Upper lobe of right lung (tissue), 1 donor: ENCODE measurements at regions not wholly inside any gene's neighbourhood (a gene's known extent, or its start where the extent isn't known, plus 50 kb on each side); places are given as distances from the start of the nearest gene placed in this dataset.

Source experiments
- ATAC-seq: fragments of 200-7000 bp; cut with Tn5 transposase; one replicate; pipeline ENCODE4 v1.9.1; 2020; ENCODE audit warnings: mild to moderate bottlenecking, moderate library complexity
- DNase-seq: peaks from one replicate; pipeline ENCODE4 v3.0.0-alpha.2; 2020
- H3K27ac ChIP-seq: fragments of 200-600 bp; one replicate; pipeline ENCODE4 v1.8.0; 2022
- H3K27me3 ChIP-seq: fragments of 200-600 bp; one replicate; pipeline ENCODE4 v1.8.0; 2022; ENCODE audit warnings: mild to moderate bottlenecking
- H3K36me3 ChIP-seq: fragments of 200-600 bp; one replicate; pipeline ENCODE4 v1.8.0; 2022
- H3K4me1 ChIP-seq: fragments of 200-600 bp; one replicate; pipeline ENCODE4 v1.8.0; 2022
- H3K4me3 ChIP-seq: fragments of 200-600 bp; one replicate; pipeline ENCODE4 v1.8.0; 2022; ENCODE audit warnings: mild to moderate bottlenecking
- H3K9me3 ChIP-seq: fragments of 200-600 bp; one replicate; pipeline ENCODE4 v1.8.0; 2022
- CTCF ChIP-seq: fragments of 200-600 bp; IDR thresholded peaks from one replicate; pipeline ENCODE4 v1.8.0; 2022; ENCODE audit warnings: antibody characterized with exemption
- intact Hi-C: fragments of 100-400 bp; cut with DNase I; formaldehyde crosslinking; loops from one replicate; pipeline ENCODE4 v1.11.0; 2022
- donor health status: DM: no; HTN: yes; CAD: no; lungs with severe emphysema.

- H3K27me3 ChIP-seq: peaks cover 15% of the 10 kb centered on the region
- H3K36me3 ChIP-seq: no peaks in the 10 kb centered on the region
- no peak overlapping the region for H3K4me3 ChIP-seq
- TF ChIP-seq CTCF: no peak
- H3K9me3 ChIP-seq: no peaks in the 10 kb centered on the region
- H3K4me1 ChIP-seq: no peaks in the 10 kb centered on the region
- H3K27ac ChIP-seq: no peak overlapping the region
- ATAC-seq: no peak
- no peak for DNase-seq
- intact Hi-C loops: no loop called here
Measured at GRCh38 chr16:86313631-86314030, 196.7 kb upstream of the FOXF1 start.

- no peak for DNase-seq
- intact Hi-C loops: no loop called here
- Histone ChIP-seq H3K4me1 (no peaks in the 10 kb centered on the region), H3K36me3 (no peaks in the 10 kb centered on the region), H3K9me3 (no peaks in the 10 kb centered on the region), H3K4me3 (no peak overlapping the region), H3K27ac (no peak overlapping the region), H3K27me3 (peaks cover 15% of the 10 kb centered on the region)
- ATAC-seq: no peak
- no peak for TF ChIP-seq CTCF
Measured at GRCh38 chr16:86314402-86315025, 195.8 kb upstream of the FOXF1 start.

- Histone ChIP-seq H3K9me3 (no peaks in the 10 kb centered on the region), H3K27me3 (peaks cover 15% of the 10 kb centered on the region), H3K36me3 (no peaks in the 10 kb centered on the region), H3K4me1 (no peaks in the 10 kb centered on the region), H3K27ac (no peak overlapping the region), H3K4me3 (no peak overlapping the region)
- DNase-seq (no peak), ATAC-seq (no peak)
- TF ChIP-seq CTCF: no peak
- intact Hi-C loops: no loop called here
Measured at GRCh38 chr16:86316967-86317812, 193.1 kb upstream of the FOXF1 start.

- DNase-seq: no peak
- Histone ChIP-seq H3K4me1 (no peaks in the 10 kb centered on the region), H3K4me3 (no peak overlapping the region), H3K9me3 (no peaks in the 10 kb centered on the region), H3K27me3 (peaks cover 14% of the 10 kb centered on the region), H3K27ac (no peak overlapping the region), H3K36me3 (no peaks in the 10 kb centered on the region)
- ATAC-seq: no peak
- TF ChIP-seq CTCF: no peak
- intact Hi-C loops: no loop called here
Measured at GRCh38 chr16:86317813-86318650, 192.3 kb upstream of the FOXF1 start.

GRCh38 chr16:86319585-86320236 lies 190.6 kb upstream of the FOXF1 start:
- H3K36me3 ChIP-seq: no peaks in the 10 kb centered on the region
- H3K27ac ChIP-seq: no peak overlapping the region
- no peaks in the 10 kb centered on the region for H3K9me3 ChIP-seq
- no peaks in the 10 kb centered on the region for H3K4me1 ChIP-seq
- intact Hi-C loops: no loop called here
- H3K27me3 ChIP-seq: peaks cover 3% of the 10 kb centered on the region
- DNase-seq (no peak), ATAC-seq (no peak)
- no peak for TF ChIP-seq CTCF
- H3K4me3 ChIP-seq: no peak overlapping the region
